DLD1 (cell line): ENCODE measurements at regions not wholly inside any gene's neighbourhood (a gene's known extent, or its start where the extent isn't known, plus 50 kb on each side); places are given as distances from the start of the nearest gene placed in this dataset.

Source experiments
- in situ Hi-C: cut with HindIII; loops from 2 replicates; pipeline ENCODE4 v1.10.0; 2017; ENCODE audit warnings: low sequenced_read_pairs

DNA sequence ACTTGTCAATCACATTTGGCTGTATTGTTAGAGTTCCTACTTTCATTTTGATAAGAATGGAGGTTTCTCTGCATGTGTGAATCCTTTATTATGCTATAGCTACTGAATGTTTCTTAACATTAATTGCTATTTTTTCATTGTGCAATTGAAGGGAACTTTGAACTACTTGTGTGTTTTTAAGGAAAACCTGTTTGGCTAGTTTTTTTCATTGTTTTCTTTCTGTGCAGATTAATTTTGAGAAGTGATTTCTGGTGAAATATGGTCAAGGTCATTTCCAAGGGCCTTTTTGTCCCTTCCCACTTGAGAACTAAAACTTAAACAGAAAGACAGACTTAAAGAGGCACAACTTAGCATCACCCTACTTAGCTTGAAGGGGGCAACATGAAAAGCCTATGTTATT, 1309.2 kb upstream of the WWC1 start:
- in situ Hi-C loops = no loop called here

DNA sequence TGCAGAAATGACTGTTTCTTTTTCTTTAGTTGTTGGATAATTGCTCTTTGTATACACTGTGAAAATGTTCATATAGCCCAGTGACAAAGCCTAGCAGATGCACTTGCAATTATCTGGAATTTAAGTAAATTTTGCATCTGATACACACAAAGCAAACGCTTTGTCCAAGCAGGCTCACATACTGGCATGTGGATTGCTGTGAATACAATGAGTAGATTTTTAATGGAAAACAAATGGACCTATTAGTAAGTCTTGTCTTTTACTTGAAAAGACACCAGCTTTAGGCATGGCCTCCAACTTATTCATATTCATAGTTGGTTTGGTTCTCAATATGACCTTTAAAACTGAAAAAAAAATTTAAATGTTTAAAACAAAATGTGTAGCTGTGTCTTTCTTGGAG, 1299.8 kb upstream of the WWC1 start:
- in situ Hi-C loops = no loop called here

DNA sequence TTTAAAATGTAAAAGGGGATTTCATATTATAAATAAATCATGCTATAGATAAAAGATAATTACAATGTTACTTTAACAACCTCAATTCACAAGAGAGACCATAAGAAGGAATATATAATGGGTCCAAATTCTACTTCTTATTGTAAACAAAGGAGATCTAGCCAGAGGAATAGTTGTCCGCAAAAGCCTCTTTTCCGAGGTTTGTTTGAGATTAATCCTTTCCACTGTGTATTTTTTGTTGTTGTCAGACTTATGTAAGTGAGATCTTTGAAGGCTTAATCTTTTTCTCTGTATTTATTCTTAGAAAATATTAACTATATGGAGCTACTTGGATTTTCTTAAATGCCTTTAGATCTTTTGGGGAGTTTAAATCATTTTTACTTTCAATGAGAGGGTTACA, 1299.3 kb upstream of the WWC1 start:
- in situ Hi-C loops = no loop called here

GRCh38 chr5:166992874-166993722, 1298.3 kb upstream of the WWC1 start:
- in situ Hi-C loops = no loop called here

- in situ Hi-C loops = no loop called here
Measured at GRCh38 chr5:166994226-166994625, 1297.2 kb upstream of the WWC1 start.

GRCh38 chr5:167001246-167001645, 1290.2 kb upstream of the WWC1 start:
- in situ Hi-C loops = no loop called here

- in situ Hi-C loops = no loop called here
Measured at GRCh38 chr5:167008705-167009104, 1282.7 kb upstream of the WWC1 start.

GRCh38 chr5:167011196-167011595, 1280.2 kb upstream of the WWC1 start:
- in situ Hi-C loops = no loop called here

DNA sequence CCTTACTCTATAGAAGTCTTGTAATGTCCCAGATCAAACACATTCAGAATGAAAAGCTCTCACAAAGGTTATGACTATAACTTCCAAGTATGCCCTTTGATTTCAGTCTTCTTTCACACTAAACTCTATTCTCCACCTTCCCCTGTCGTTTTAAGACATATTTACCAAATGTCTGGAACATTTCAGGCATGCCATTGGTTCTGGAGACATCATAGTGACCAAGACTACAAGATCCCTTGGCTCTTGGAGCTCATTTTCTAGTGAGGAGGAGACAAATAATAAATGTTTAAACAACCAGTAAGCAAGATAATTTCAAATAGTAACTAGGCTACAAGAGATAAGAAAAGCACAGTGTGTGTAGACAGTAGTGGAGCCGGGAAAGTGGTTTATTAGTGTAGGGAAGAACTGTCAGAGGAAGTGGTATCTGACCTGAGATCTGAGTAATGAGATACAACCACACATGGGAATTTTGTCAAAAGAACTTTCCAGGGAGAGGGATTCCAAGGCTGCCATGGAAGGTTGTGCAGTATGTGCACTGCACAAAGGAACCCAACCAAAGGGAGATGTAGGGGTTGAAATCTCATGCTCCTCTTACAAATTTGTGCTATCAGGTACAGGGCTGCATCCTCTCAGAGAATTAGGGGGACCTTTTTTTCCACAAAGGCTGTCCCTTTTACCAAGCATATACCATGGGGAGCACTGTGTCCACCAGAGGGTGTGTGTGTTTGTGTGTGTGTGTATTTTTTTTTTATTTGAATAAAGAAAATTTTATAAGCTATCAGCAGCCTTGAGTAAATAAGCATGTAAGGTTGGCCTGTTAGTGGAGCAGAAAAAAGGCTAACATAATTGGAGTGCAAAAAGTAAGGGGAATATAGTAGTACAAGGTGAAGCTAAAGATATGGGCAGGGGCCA, 1279.1 kb upstream of the WWC1 start:
- in situ Hi-C loops = no loop called here

- in situ Hi-C loops = no loop called here
Measured at GRCh38 chr5:167014401-167015056, 1276.9 kb upstream of the WWC1 start.

GRCh38 chr5:167020418-167020817, 1271.0 kb upstream of the WWC1 start:
- in situ Hi-C loops = no loop called here

- in situ Hi-C loops = no loop called here
Measured at GRCh38 chr5:167029488-167029887, 1262.0 kb upstream of the WWC1 start.

- in situ Hi-C loops = no loop called here
Measured at GRCh38 chr5:167030500-167031120, 1260.8 kb upstream of the WWC1 start.

- in situ Hi-C loops = no loop called here
Measured at GRCh38 chr5:167036585-167036984, 1254.9 kb upstream of the WWC1 start.

GRCh38 chr5:167049043-167049663, 1242.3 kb upstream of the WWC1 start:
- in situ Hi-C loops = no loop called here

GRCh38 chr5:167049771-167050567, 1241.5 kb upstream of the WWC1 start:
- in situ Hi-C loops = no loop called here

GRCh38 chr5:167050568-167051401, 1240.7 kb upstream of the WWC1 start:
- in situ Hi-C loops = no loop called here

DNA sequence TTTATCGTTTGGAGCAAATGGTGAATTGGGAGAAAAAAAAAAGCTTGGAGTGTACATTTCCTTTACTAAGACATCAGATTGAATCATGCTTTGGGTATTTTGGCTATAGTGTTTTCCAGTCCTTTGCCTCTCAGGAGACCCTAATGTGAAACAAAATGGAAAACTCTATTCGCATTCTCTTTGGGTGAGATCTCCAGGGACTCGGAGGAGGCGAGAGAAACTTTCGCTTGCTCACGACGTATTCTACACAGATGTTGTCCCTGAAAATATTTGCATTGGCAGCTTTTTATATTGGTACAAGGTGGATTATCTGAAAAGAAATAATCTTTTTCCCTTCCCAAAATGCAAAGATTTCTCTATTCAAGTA, 1240.1 kb upstream of the WWC1 start:
- in situ Hi-C loops = no loop called here

GRCh38 chr5:167052791-167053190, 1238.7 kb upstream of the WWC1 start:
- in situ Hi-C loops = no loop called here
